22Rv1 (cell line): ENCODE measurements at regions not wholly inside any gene's neighbourhood (a gene's known extent, or its start where the extent isn't known, plus 50 kb on each side); places are given as distances from the start of the nearest gene placed in this dataset.

ENCODE experiments used
- H3K27ac ChIP-seq: fragments of 450-650 bp; 2 replicates; pipeline ENCODE4 v1.5.1; 2017
- ZFX ChIP-seq: fragments of 450-650 bp; IDR thresholded peaks from 2 replicates; pipeline ENCODE4 v1.6.1; 2017; ENCODE audit warnings: antibody characterized with exemption, borderline replicate concordance
- TF ChIP-seq, protein P1 (sequence below): fragments of 450-650 bp; IDR thresholded peaks from 2 replicates; pipeline ENCODE4 v1.5.1; 2017; ENCODE audit warnings: mild to moderate bottlenecking

DNA sequence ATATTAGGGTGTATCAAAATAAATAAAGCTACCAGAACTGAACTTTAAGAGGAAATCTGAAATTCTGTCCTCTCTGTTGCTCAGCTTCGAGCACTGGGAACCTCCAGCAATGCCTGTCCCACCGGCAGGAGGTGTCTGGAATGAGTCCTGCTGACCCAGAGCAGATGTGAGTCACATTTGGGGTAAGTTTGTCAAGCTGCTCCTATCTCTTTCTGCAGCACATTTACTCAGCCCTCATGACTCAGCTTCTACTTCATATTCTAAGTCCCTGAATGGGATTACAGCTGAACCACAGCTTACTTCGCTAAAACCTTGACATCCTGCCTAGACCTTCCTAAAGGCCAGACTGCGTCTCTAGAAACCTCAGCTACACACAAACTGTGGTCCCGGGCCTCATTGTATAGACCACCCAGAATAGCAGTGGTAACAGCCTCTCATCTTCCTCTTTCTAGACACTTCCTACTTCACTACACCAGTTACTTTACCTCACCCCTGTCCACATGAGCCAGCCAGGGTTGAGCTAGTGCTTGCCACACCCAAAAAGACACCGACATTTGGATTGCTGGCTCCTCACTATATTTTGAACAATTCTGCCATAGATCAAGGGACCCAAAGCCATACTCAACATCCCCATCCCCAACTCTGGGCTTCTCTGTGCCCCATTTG is 109.6 kb upstream of the TMCO5A start:
- no peak overlapping the region for H3K27ac ChIP-seq
- TF ChIP-seq ZFX, result no peak
- TF ChIP-seq, protein P1, sequence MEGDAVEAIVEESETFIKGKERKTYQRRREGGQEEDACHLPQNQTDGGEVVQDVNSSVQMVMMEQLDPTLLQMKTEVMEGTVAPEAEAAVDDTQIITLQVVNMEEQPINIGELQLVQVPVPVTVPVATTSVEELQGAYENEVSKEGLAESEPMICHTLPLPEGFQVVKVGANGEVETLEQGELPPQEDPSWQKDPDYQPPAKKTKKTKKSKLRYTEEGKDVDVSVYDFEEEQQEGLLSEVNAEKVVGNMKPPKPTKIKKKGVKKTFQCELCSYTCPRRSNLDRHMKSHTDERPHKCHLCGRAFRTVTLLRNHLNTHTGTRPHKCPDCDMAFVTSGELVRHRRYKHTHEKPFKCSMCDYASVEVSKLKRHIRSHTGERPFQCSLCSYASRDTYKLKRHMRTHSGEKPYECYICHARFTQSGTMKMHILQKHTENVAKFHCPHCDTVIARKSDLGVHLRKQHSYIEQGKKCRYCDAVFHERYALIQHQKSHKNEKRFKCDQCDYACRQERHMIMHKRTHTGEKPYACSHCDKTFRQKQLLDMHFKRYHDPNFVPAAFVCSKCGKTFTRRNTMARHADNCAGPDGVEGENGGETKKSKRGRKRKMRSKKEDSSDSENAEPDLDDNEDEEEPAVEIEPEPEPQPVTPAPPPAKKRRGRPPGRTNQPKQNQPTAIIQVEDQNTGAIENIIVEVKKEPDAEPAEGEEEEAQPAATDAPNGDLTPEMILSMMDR, result no peak

DNA sequence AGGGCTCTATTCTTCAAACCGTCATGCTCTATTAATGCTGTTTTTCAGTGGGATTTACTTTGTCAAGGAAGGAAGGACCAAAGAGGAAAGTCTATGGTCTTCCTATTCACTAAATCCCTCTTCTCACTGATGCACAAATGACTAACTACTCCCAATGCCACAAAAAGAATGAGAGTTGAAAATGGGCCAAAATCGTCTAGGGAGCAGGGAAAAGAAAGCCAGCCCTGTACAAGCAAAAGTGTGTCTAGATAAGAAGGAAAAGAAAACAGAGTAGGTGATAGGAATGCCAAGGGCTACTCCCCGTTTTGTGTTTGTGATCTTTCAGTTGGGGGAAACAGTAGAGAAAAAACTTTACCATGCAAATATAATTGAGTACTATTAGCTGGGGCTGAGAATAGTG is 97.2 kb upstream of the TMCO5A start:
- no peak overlapping the region for H3K27ac ChIP-seq
- no peak for TF ChIP-seq ZFX
- TF ChIP-seq, protein P1, result no peak

DNA sequence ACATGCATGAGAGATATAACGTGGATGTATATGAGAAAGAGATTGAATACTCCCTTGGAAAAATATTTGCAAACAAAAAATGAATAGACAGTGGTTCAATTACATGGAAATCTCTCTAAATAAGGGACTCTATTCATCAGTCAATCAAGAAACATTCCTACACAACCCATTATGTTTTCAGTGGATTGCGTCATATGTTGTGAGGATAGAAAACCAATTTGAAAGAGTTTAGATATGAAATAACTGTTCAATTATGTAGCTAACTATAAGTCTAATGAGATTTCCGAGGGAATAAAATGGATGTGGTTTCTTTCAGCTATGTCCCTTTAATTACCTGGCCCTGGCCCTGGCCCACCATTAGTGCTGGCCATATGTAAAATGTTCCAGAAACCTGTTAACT is 86.7 kb upstream of the TMCO5A start:
- TF ChIP-seq, protein P1, result no peak
- no peak for TF ChIP-seq ZFX
- H3K27ac ChIP-seq, result no peak overlapping the region

DNA sequence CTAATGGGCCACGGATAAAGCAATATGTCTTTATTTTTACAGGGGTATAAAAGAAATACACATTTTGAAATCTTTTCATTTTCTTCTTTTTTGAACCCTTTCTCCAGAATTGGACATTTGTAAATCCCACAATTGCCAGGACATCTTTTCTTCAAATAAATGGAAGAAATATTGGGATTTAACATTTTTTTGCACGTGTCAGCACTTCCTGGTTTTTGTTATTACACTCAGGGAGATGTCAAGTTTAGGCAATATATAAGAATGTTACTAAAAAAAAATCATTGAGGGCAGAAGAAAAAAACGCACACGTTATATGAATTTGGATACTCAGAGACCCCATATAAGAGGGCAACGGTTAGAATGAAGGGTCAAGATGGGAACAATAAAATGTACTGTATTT is 78.3 kb upstream of the TMCO5A start:
- H3K27ac ChIP-seq, result no peak overlapping the region
- TF ChIP-seq, protein P1, result no peak
- no peak for TF ChIP-seq ZFX

DNA sequence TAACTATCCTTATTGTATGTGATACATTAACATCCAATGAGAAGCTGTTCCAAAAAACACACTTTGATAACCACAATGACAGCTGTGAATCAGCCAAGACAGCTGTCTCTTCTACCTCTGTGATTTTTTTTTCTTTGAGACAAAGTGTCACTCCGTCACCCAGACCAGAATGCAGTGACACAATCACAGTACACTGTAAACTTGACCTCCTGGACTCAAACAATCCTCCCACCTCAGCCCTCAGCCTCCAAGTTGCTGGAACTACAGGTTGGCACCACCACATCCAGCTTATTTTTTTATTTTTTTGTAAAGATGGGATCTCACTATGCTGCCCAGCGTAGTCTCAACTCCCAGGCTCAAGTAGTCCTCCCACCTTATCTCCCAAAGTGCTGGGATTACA is 73.5 kb upstream of the TMCO5A start:
- no peak for TF ChIP-seq ZFX
- TF ChIP-seq, protein P1, result no peak
- H3K27ac ChIP-seq, result no peak overlapping the region

DNA sequence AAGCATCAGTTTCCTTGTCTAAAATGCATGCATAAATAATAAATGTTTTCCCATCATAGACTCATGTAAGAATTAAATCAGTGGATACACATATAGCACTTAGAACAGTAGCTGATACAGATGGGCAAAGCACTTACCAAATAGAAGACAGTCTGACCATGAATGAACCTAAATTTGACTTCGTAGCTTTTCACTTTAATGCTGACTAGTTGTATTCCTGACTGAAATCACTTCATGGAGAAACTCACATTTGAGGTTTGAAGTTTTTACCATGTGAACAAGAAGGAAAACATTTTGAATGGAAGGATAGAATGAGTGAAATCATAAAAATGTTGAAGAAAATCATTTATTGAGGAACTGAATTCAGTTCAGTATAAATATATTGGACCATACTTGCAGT is 68.8 kb upstream of the TMCO5A start:
- H3K27ac ChIP-seq, result no peak overlapping the region
- no peak for TF ChIP-seq ZFX
- TF ChIP-seq, protein P1, result no peak

DNA sequence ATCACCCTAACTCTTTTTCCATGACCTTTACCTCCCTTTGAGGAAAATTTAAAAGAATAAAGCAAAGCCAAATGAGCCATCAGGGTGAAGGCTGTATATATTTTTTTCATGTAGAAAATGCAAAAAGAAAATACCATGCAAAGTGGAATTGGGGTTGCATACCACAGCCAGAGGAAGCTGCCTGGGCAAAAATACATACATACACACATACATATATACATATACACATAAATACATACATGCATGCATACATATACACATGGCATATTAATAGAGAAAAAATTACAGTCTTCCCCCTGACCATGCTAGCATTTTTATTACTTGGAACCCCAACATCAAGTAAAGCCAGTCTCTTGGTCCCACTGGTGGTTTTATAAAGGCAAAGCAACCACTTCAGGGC is 63.7 kb upstream of the TMCO5A start:
- TF ChIP-seq, protein P1, result no peak
- TF ChIP-seq ZFX, result no peak
- no peak overlapping the region for H3K27ac ChIP-seq
